Naive thymus-derived CD4-positive, alpha-beta T cell (primary cell): ENCODE measurements at regions not wholly inside any gene's neighbourhood (a gene's known extent, or its start where the extent isn't known, plus 50 kb on each side); places are given as distances from the start of the nearest gene placed in this dataset.

Experiments
- ATAC-seq: fragments of 150-1000 bp; cut with Tn5 transposase; 2 replicates; pipeline ENCODE4 v1.10.0; 2021; ENCODE audit warnings: mild to moderate bottlenecking, moderate library complexity
- CTCF ChIA-PET: fragments of 350-600 bp; sonication (Branson Sonifier 250); formaldehyde crosslinking; loops from one replicate; lab custom pipeline; 2021; ENCODE audit warnings: antibody characterized with exemption; lab: Charles Lee
- POLR2A ChIA-PET: fragments of 350-600 bp; sonication (Branson Sonifier 250); formaldehyde crosslinking; loops from one replicate; lab custom pipeline; 2021; ENCODE audit warnings: antibody characterized with exemption, inconsistent platforms; lab: Charles Lee
- DNase-seq, 9 donors: peaks; one replicate each; pipeline versions ENCODE4 v3.0.0 to v3.0.0-alpha.2; 2020 to 2022; ENCODE audit warnings: mixed read lengths in 1 of 9
- H3K27ac ChIP-seq: one replicate; pipeline ENCODE4 v1.7.0; 2013; ENCODE audit warnings: mild to moderate bottlenecking, low read depth, low read length, moderate library complexity
- H3K27me3 ChIP-seq, 2 donors: one replicate each; pipeline ENCODE4 v1.7.0; 2013; ENCODE audit warnings: low read length in 2 of 2, mild to moderate bottlenecking in 2 of 2, moderate library complexity in 2 of 2; ENCODE audit not compliant: control insufficient read depth in 2 of 2, insufficient read depth in 2 of 2
- H3K36me3 ChIP-seq, 3 experiments: 1 replicate in 2 of 3; 2 replicates in 1 of 3; pipeline ENCODE4 v1.7.0; 2013; ENCODE audit warnings: low read length in 3 of 3, mild to moderate bottlenecking in 3 of 3, moderate library complexity in 1 of 3; ENCODE audit not compliant: insufficient read depth in 3 of 3, control insufficient read depth in 2 of 3
- H3K4me1 ChIP-seq, 2 donors: one replicate each; pipeline ENCODE4 v1.7.0; 2013; ENCODE audit warnings: low read length in 2 of 2, mild to moderate bottlenecking in 2 of 2, moderate library complexity in 1 of 2; ENCODE audit not compliant: control insufficient read depth in 2 of 2, insufficient read depth in 2 of 2
- H3K4me3 ChIP-seq: 2 replicates; pipeline ENCODE4 v1.7.0; 2013; ENCODE audit warnings: mild to moderate bottlenecking, low read length
- H3K9me3 ChIP-seq, 3 experiments: 1 replicate in 2 of 3; 2 replicates in 1 of 3; pipeline ENCODE4 v1.7.0; 2013; ENCODE audit warnings: low read length in 3 of 3; ENCODE audit not compliant: control insufficient read depth in 2 of 3
- H3K27ac Mint-ChIP-seq, 9 donors: one replicate each; pipeline ENCODE4 v1.8.0; 2020 to 2022; ENCODE audit warnings: mixed read lengths in 9 of 9, mild to moderate bottlenecking in 8 of 9, moderate library complexity in 5 of 9, inconsistent platforms in 2 of 9
- H3K27me3 Mint-ChIP-seq, 5 donors: one replicate each; pipeline ENCODE4 v1.8.0; 2021 to 2022; ENCODE audit warnings: mixed read lengths in 5 of 5, mild to moderate bottlenecking in 1 of 5
- H3K36me3 Mint-ChIP-seq, 5 donors: one replicate each; pipeline ENCODE4 v1.8.0; 2020 to 2022; ENCODE audit warnings: mixed read lengths in 5 of 5, mild to moderate bottlenecking in 3 of 5, inconsistent platforms in 1 of 5
- H3K4me1 Mint-ChIP-seq, 7 donors: one replicate each; pipeline ENCODE4 v1.8.0; 2020 to 2022; ENCODE audit warnings: mixed read lengths in 7 of 7, mild to moderate bottlenecking in 3 of 7, inconsistent platforms in 1 of 7
- H3K4me3 Mint-ChIP-seq, 10 donors: one replicate each; pipeline ENCODE4 v1.8.0; 2020 to 2022; ENCODE audit warnings: mild to moderate bottlenecking in 10 of 10, mixed read lengths in 10 of 10, moderate library complexity in 6 of 10, inconsistent platforms in 2 of 10
- H3K9me3 Mint-ChIP-seq, 11 donors: one replicate each; pipeline ENCODE4 v1.8.0; 2020 to 2022; ENCODE audit warnings: mixed read lengths in 11 of 11, mild to moderate bottlenecking in 4 of 11, inconsistent platforms in 1 of 11, moderate library complexity in 1 of 11
- intact Hi-C, 2 donors: fragments of 100-400 bp; cut with micrococcal nuclease; formaldehyde crosslinking; loops; one replicate each; pipeline ENCODE4 v1.15.1; 2023

DNA sequence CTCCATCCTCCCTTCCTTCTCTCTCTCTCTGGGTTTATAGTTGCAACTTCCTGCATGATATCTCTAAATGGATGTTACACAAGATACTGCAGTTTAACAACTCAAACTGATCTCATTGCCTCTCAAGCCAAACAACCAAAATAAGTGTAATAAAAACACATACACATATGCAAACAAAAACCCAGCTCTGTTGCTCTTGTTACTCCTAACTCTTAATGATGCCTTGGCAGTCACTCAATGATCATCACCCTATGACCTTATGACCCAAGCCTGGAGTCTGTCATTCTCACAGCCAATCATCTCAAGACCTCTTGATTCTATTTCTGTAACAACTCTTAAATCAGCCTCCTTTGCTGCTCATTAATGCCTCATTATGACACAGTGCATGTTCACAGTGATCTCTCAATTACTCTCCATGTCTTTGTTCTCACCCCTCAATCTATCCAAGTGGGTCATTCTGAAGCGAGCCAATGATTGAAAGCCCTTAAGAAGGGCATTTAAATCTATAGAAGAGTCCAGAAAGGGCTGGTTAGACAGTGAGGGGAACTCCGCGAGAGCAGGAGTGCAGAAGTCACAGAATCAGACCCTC is 210.9 kb downstream of the INHBA start:
- H3K36me3 ChIP-seq = no peaks in the 10 kb centered on the region
- intact Hi-C loops = no loop called here
- H3K9me3 ChIP-seq = no peaks in the 10 kb centered on the region
- H3K27ac ChIP-seq = no peak overlapping the region
- no peak overlapping the region for H3K4me3 ChIP-seq
- Mint-ChIP-seq H3K36me3 (no peaks in the 10 kb centered on the region), H3K4me1 (no peaks in the 10 kb centered on the region), H3K9me3 (peaks cover 0 to 2% (median 0%) of the 10 kb centered on the region in 11 donors), H3K27ac (no peak overlapping the region), H3K4me3 (no peak overlapping the region), H3K27me3 (no peaks in the 10 kb centered on the region)
- ChIA-PET CTCF (no interaction called here), POLR2A (no interaction called here)
- DNase-seq = no peak
- no peaks in the 10 kb centered on the region for H3K4me1 ChIP-seq
- H3K27me3 ChIP-seq = no peaks in the 10 kb centered on the region
- no peak for ATAC-seq

DNA sequence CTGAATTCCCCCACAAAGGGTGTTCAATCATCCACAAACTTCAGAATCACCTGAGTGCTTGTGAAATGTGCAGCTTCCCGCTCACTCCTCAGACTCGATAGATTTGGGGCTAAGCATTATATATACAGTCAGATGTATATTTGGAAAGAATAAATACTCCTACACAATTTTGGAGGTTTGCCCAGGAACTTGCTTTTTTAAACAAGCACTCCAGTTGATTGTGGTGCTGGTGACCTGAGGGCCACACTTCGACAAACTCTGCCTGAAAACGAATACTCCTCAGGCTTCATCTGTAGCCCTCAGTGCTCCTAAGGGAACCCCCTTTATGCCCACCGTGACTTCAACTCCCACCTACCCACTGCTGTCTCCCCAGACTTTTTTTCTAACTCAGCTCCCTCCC is 211.6 kb downstream of the INHBA start:
- intact Hi-C loops = no loop called here
- ChIA-PET CTCF (no interaction called here), POLR2A (no interaction called here)
- Mint-ChIP-seq H3K27me3 (no peaks in the 10 kb centered on the region), H3K36me3 (no peaks in the 10 kb centered on the region), H3K9me3 (peaks cover 0 to 2% (median 0%) of the 10 kb centered on the region in 11 donors), H3K27ac (no peak overlapping the region), H3K4me3 (no peak overlapping the region), H3K4me1 (no peaks in the 10 kb centered on the region)
- Histone ChIP-seq H3K9me3 (no peaks in the 10 kb centered on the region), H3K4me1 (no peaks in the 10 kb centered on the region), H3K27ac (no peak overlapping the region), H3K4me3 (no peak overlapping the region), H3K36me3 (no peaks in the 10 kb centered on the region), H3K27me3 (no peaks in the 10 kb centered on the region)
- DNase-seq (no peak), ATAC-seq (no peak)

GRCh38 chr7:41489885-41490284 is 213.0 kb downstream of the INHBA start:
- CTCF ChIA-PET = no interaction called here
- Histone ChIP-seq H3K27ac (no peak overlapping the region), H3K4me3 (no peak overlapping the region), H3K9me3 (no peaks in the 10 kb centered on the region), H3K36me3 (no peaks in the 10 kb centered on the region), H3K27me3 (no peaks in the 10 kb centered on the region), H3K4me1 (no peaks in the 10 kb centered on the region)
- Mint-ChIP-seq H3K4me3 (no peak overlapping the region), H3K9me3 (peaks cover 0 to 2% (median 0%) of the 10 kb centered on the region in 11 donors), H3K4me1 (no peaks in the 10 kb centered on the region), H3K27ac (no peak overlapping the region), H3K27me3 (no peaks in the 10 kb centered on the region), H3K36me3 (no peaks in the 10 kb centered on the region)
- POLR2A ChIA-PET = no interaction called here
- DNase-seq (no peak), ATAC-seq (no peak)
- intact Hi-C loops = no loop called here

DNA sequence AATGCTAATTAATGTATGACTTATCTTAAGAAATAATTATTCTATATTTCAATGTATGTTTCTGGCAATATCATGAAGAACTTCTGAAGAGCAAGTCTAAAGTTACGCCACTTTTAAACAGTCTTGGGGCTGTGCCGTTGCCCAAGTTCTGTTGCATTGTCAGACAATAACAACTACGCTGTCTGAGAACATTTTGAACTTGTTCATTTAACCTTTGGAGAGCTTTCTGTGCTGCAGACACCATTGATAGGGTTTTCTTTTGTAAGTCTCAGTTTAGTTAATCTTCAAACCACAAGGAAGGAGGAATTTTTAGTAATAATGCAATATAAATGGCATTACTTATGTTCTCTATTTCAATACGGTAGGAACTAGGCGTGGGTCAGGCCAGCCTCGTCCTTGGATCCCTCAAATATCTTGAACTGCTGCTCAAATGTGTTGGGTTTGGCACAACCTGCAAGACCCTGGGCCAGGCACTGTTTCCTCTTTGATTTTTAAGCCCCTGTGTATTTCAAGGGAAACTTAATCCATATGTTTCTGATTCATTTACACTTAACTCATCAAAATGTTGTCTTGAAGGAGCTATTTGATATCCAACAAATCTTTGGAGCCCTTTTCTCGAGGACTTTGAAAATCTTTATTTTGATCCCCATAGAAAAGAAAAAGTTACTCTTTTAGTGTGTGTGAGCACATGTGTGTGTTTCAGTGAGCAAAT is 215.5 kb downstream of the INHBA start:
- H3K4me1 Mint-ChIP-seq = no peaks in the 10 kb centered on the region
- intact Hi-C loops = no loop called here
- no peak overlapping the region for H3K4me3 ChIP-seq
- ChIA-PET POLR2A (no interaction called here), CTCF (no interaction called here)
- H3K27ac Mint-ChIP-seq = no peak overlapping the region
- H3K36me3 Mint-ChIP-seq = no peaks in the 10 kb centered on the region
- ATAC-seq (no peak), DNase-seq (no peak)
- no peaks in the 10 kb centered on the region for H3K27me3 ChIP-seq
- H3K36me3 ChIP-seq = no peaks in the 10 kb centered on the region
- no peaks in the 10 kb centered on the region for H3K4me1 ChIP-seq
- no peak overlapping the region for H3K4me3 Mint-ChIP-seq
- H3K9me3 ChIP-seq = no peaks in the 10 kb centered on the region
- no peak overlapping the region for H3K27ac ChIP-seq
- H3K9me3 Mint-ChIP-seq = peaks cover 0 to 5% (median 0%) of the 10 kb centered on the region in 11 donors
- H3K27me3 Mint-ChIP-seq = no peaks in the 10 kb centered on the region

DNA sequence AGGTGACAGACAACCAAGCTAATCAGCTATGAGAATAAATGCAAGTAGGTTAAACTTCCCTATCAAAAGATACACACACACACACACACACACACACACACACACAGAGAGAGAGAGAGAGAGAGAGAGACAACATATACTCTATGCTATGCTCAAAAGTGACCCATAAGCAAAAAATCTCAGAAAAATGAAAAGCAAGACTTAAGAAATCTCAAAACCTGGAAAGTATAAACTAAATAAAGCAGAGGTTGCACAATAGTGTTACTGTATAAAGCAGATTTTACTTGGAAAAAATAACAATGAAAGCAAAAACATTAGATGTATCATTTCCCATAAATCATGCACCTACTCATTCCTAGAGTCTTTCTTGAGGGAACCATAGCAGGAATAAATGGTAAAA is 221.5 kb downstream of the INHBA start:
- Mint-ChIP-seq H3K9me3 (peaks cover 0 to 14% (median 5%) of the 10 kb centered on the region in 11 donors), H3K4me3 (no peak overlapping the region), H3K27me3 (peaks cover 0 to 4% (median 0%) of the 10 kb centered on the region in 5 donors), H3K4me1 (no peaks in the 10 kb centered on the region), H3K27ac (no peak overlapping the region), H3K36me3 (no peaks in the 10 kb centered on the region)
- POLR2A ChIA-PET = no interaction called here
- ATAC-seq (no peak), DNase-seq (no peak)
- intact Hi-C loops = no loop called here
- Histone ChIP-seq H3K27me3 (no peaks in the 10 kb centered on the region), H3K36me3 (no peaks in the 10 kb centered on the region), H3K27ac (no peak overlapping the region), H3K9me3 (no peaks in the 10 kb centered on the region), H3K4me1 (no peaks in the 10 kb centered on the region), H3K4me3 (no peak overlapping the region)
- CTCF ChIA-PET = no interaction called here

DNA sequence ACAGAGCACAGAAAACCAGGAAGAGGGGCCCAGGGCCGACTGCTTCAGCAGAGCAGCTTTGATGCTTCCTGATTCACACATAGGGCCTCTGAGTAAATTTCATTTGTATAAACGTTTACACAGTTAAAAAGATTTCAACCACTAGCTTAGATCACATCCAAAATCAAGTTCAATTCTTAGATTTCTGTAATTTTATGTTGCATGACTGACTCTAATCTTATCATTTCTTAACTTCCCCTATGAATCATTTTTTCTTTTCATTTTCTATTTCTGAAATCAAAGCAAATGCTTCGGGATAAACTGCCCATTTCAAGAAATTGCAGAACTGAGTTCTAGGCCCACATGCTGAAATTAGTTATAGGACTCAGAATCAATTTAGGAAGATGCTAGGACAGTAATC is 224.7 kb downstream of the INHBA start:
- Histone ChIP-seq H3K36me3 (no peaks in the 10 kb centered on the region), H3K9me3 (no peaks in the 10 kb centered on the region), H3K4me3 (no peak overlapping the region), H3K4me1 (no peaks in the 10 kb centered on the region), H3K27me3 (no peaks in the 10 kb centered on the region), H3K27ac (no peak overlapping the region)
- Mint-ChIP-seq H3K4me3 (no peak overlapping the region), H3K27me3 (peaks cover 0 to 4% (median 0%) of the 10 kb centered on the region in 5 donors), H3K4me1 (no peaks in the 10 kb centered on the region), H3K9me3 (peaks cover 0 to 14% (median 5%) of the 10 kb centered on the region in 11 donors), H3K36me3 (no peaks in the 10 kb centered on the region), H3K27ac (no peak overlapping the region)
- DNase-seq (no peak), ATAC-seq (no peak)
- CTCF ChIA-PET = no interaction called here
- intact Hi-C loops = no loop called here
- POLR2A ChIA-PET = no interaction called here

- Mint-ChIP-seq H3K36me3 (no peaks in the 10 kb centered on the region), H3K4me1 (no peaks in the 10 kb centered on the region), H3K4me3 (no peak overlapping the region), H3K27me3 (peaks cover 0 to 4% (median 0%) of the 10 kb centered on the region in 5 donors), H3K27ac (no peak overlapping the region), H3K9me3 (peaks cover 0 to 12% (median 5%) of the 10 kb centered on the region in 11 donors)
- CTCF ChIA-PET = interaction anchor here (0.7 kb wide), 1 partner anchor 15 kb away, joined by 3 read pairs; no protein-coding TSS in a partner anchor
- ATAC-seq (no peak), DNase-seq (no peak)
- H3K27ac ChIP-seq = no peak overlapping the region
- no peaks in the 10 kb centered on the region for H3K4me1 ChIP-seq
- intact Hi-C loops = no loop called here
- no peak overlapping the region for H3K4me3 ChIP-seq
- POLR2A ChIA-PET = no interaction called here
- no peaks in the 10 kb centered on the region for H3K36me3 ChIP-seq
- H3K27me3 ChIP-seq = no peaks in the 10 kb centered on the region
- no peaks in the 10 kb centered on the region for H3K9me3 ChIP-seq
Observed at GRCh38 chr7:41476460-41476803, 226.5 kb downstream of the INHBA start.
